Upper lobe of left lung (tissue), 4 donors: ENCODE measurements at regions not wholly inside any gene's neighbourhood (a gene's known extent, or its start where the extent isn't known, plus 50 kb on each side); places are given as distances from the start of the nearest gene placed in this dataset.

Source experiments
- CTCF ChIP-seq, 6 experiments: fragments of 450-650 bp in 4 of 6; fragments of 200-600 bp in 2 of 6; sonication (generic) in 2 of 6; IDR thresholded peaks; one replicate each; pipeline ENCODE4 v1.5.1; 2016 to 2019; ENCODE audit warnings: antibody characterized with exemption in 6 of 6
- EP300 ChIP-seq, 4 donors: sonication (generic); formaldehyde crosslinking; IDR thresholded peaks; one replicate each; pipeline ENCODE4 v1.5.1; 2017; ENCODE audit warnings: antibody characterized with exemption in 4 of 4, control low read depth in 2 of 4
- POLR2A ChIP-seq, 4 donors: fragments of 450-650 bp; IDR thresholded peaks; one replicate each; pipeline ENCODE4 v1.5.1; 2016 to 2017; ENCODE audit warnings: antibody characterized with exemption in 4 of 4, mild to moderate bottlenecking in 2 of 4

- no peak for TF ChIP-seq EP300 (IDR thresholded peaks at IDR 0.05)
- no peak for TF ChIP-seq POLR2A (IDR thresholded peaks at IDR 0.05)
- TF ChIP-seq CTCF (IDR thresholded peaks at IDR 0.05), result no peak
Measured at GRCh38 chr3:81161851-81162250, 599.6 kb downstream of the GBE1 start.
